KMS-11 (cell line): ENCODE measurements at regions not wholly inside any gene's neighbourhood (a gene's known extent, or its start where the extent isn't known, plus 50 kb on each side); places are given as distances from the start of the nearest gene placed in this dataset.
"Not testable (repeated sequence)": the region's sequence is repeated elsewhere in the genome, so short reads cannot be mapped to it uniquely, and the experiment has no call there.

ENCODE experiments used
- H2AFZ ChIP-seq: fragments of 200-600 bp; sonication (generic); 2 replicates; pipeline ENCODE4 v1.6.1; 2016; ENCODE audit warnings: antibody characterized with exemption, mixed run types, low read depth
- H3K27ac ChIP-seq: fragments of 200-600 bp; sonication (generic); 2 replicates; pipeline ENCODE4 v1.6.1; 2016; ENCODE audit warnings: mild to moderate bottlenecking, mixed run types
- H3K27me3 ChIP-seq: fragments of 200-600 bp; sonication (generic); 2 replicates; pipeline ENCODE4 v1.6.1; 2017; ENCODE audit warnings: mild to moderate bottlenecking, low read depth, mixed run types, moderate library complexity; ENCODE audit not compliant: insufficient read depth
- H3K36me3 ChIP-seq: fragments of 200-600 bp; sonication (generic); 2 replicates; pipeline ENCODE4 v1.6.1; 2017; ENCODE audit warnings: mild to moderate bottlenecking, mixed run types; ENCODE audit not compliant: insufficient read depth
- H3K4me1 ChIP-seq: fragments of 200-600 bp; sonication (generic); 2 replicates; pipeline ENCODE4 v1.6.1; 2016; ENCODE audit warnings: mild to moderate bottlenecking, low read depth, mixed run types; ENCODE audit not compliant: poor library complexity, severe bottlenecking
- H3K4me2 ChIP-seq: fragments of 200-600 bp; sonication (generic); 2 replicates; pipeline ENCODE4 v1.7.0; 2016; ENCODE audit warnings: mild to moderate bottlenecking, mixed run types
- H3K4me3 ChIP-seq: fragments of 200-600 bp; sonication (generic); IDR thresholded peaks from 2 replicates; pipeline ENCODE4 v1.6.1; 2017; ENCODE audit warnings: low read depth, low read length, mixed read lengths; ENCODE audit not compliant: insufficient read depth
- H3K79me2 ChIP-seq: fragments of 200-600 bp; sonication (generic); 2 replicates; pipeline ENCODE4 v1.6.1; 2016; ENCODE audit warnings: low read depth, mixed run types; ENCODE audit not compliant: insufficient read depth
- H3K9ac ChIP-seq: fragments of 200-600 bp; sonication (generic); 2 replicates; pipeline ENCODE4 v1.6.1; 2016; ENCODE audit warnings: mild to moderate bottlenecking, mixed run types
- H4K20me1 ChIP-seq: fragments of 200-600 bp; sonication (generic); 2 replicates; pipeline ENCODE4 v1.6.1; 2016; ENCODE audit warnings: mild to moderate bottlenecking, mixed run types; ENCODE audit not compliant: insufficient read depth
- TF ChIP-seq, protein P1 (sequence below): fragments of 200-600 bp; sonication (generic); conservative IDR thresholded peaks from 2 replicates; pipeline ENCODE4 v1.6.1; 2017; ENCODE audit warnings: low read depth, mild to moderate bottlenecking, antibody characterized with exemption, low read length, moderate library complexity, mixed read lengths

GRCh38 chr2:146413086-146413610 lies 1431.7 kb upstream of the ACVR2A start:
- Histone ChIP-seq H3K79me2 (no peaks in the 10 kb centered on the region), H3K4me1 (no peaks in the 10 kb centered on the region), H3K36me3 (no peaks in the 10 kb centered on the region), H3K27ac (no peak overlapping the region), H3K4me3 (no peak overlapping the region), H2AFZ (no peak overlapping the region), H3K9ac (no peak overlapping the region), H4K20me1 (no peaks in the 10 kb centered on the region), H3K4me2 (no peak overlapping the region), H3K27me3 (no peaks in the 10 kb centered on the region)
- TF ChIP-seq, protein P1, sequence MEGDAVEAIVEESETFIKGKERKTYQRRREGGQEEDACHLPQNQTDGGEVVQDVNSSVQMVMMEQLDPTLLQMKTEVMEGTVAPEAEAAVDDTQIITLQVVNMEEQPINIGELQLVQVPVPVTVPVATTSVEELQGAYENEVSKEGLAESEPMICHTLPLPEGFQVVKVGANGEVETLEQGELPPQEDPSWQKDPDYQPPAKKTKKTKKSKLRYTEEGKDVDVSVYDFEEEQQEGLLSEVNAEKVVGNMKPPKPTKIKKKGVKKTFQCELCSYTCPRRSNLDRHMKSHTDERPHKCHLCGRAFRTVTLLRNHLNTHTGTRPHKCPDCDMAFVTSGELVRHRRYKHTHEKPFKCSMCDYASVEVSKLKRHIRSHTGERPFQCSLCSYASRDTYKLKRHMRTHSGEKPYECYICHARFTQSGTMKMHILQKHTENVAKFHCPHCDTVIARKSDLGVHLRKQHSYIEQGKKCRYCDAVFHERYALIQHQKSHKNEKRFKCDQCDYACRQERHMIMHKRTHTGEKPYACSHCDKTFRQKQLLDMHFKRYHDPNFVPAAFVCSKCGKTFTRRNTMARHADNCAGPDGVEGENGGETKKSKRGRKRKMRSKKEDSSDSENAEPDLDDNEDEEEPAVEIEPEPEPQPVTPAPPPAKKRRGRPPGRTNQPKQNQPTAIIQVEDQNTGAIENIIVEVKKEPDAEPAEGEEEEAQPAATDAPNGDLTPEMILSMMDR: no peak

- no peaks in the 10 kb centered on the region for H3K36me3 ChIP-seq
These were observed 1432.2 kb upstream of the ACVR2A start for GRCh38 chr2:146412625-146413024.

GRCh38 chr2:146405402-146406309 lies 1439.2 kb upstream of the ACVR2A start:
- not testable (repeated sequence) for H3K27me3 ChIP-seq, H4K20me1 ChIP-seq, H3K79me2 ChIP-seq, H3K9ac ChIP-seq, H3K4me3 ChIP-seq, H3K36me3 ChIP-seq, H3K4me2 ChIP-seq, H3K4me1 ChIP-seq, H2AFZ ChIP-seq, H3K27ac ChIP-seq

More at GRCh38 chr2:146412625-146413024, 1432.2 kb upstream of the ACVR2A start:
- Histone ChIP-seq H2AFZ (no peak overlapping the region), H3K4me1 (no peaks in the 10 kb centered on the region), H3K9ac (no peak overlapping the region), H3K79me2 (no peaks in the 10 kb centered on the region), H3K27ac (no peak overlapping the region), H4K20me1 (no peaks in the 10 kb centered on the region), H3K4me3 (no peak overlapping the region), H3K4me2 (no peak overlapping the region), H3K27me3 (no peaks in the 10 kb centered on the region)
- TF ChIP-seq, protein P1: no peak

- not testable (repeated sequence) for H3K27me3 ChIP-seq, H3K4me2 ChIP-seq, H3K4me3 ChIP-seq, H4K20me1 ChIP-seq, H3K4me1 ChIP-seq, H3K36me3 ChIP-seq, H2AFZ ChIP-seq, H3K79me2 ChIP-seq, H3K9ac ChIP-seq, H3K27ac ChIP-seq
These were observed 1441.2 kb upstream of the ACVR2A start for GRCh38 chr2:146403546-146404160.

GRCh38 chr2:146392631-146393030 lies 1452.2 kb upstream of the ACVR2A start:
- H3K36me3 ChIP-seq: no peaks in the 10 kb centered on the region
- no peak overlapping the region for H3K4me3 ChIP-seq
- no peak overlapping the region for H3K4me2 ChIP-seq
- no peaks in the 10 kb centered on the region for H3K4me1 ChIP-seq
- no peaks in the 10 kb centered on the region for H3K27me3 ChIP-seq
- H4K20me1 ChIP-seq: no peaks in the 10 kb centered on the region
- TF ChIP-seq, protein P1: no peak
- no peaks in the 10 kb centered on the region for H3K79me2 ChIP-seq
- H2AFZ ChIP-seq: no peak overlapping the region
- H3K9ac ChIP-seq: no peak overlapping the region
- no peak overlapping the region for H3K27ac ChIP-seq
